ENCODE measurements at regions not wholly inside any gene's neighbourhood (a gene's known extent, or its start where the extent isn't known, plus 50 kb on each side); places are given as distances from the start of the nearest gene placed in this dataset.

- peak; percentile 48 for ATAC-seq
Measured at GRCh38 chr1:5751833-5752745, 240.1 kb downstream of the NPHP4 start.

DNA sequence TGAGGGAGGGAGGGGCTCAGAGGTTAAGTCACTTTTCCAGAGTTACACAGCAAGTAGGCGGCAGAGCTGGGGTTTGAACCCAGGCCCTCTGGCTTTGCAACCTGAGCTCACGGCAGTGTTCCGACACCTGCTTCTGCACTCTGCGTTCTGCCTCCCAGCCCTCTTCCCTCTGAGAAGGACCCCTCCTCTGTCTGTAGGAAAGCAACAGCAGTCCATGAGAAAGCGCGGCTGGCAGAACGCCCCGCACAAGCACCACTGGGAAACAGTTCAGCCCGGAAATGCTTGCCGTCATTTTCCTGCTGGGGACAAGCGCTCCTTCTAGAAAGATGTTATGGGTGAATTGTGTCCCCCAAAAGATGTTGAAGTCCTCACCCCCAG lies 241.1 kb downstream of the NPHP4 start:
- RAD21 ChIA-PET (ENCODE audit: low non-redundant PET in 1 of 2, low total read pairs in 2 of 2, uncharacterized antibody in 2 of 2, unreplicated experiment in 2 of 2), result no interaction called here
- intact Hi-C loops (cut with micrococcal nuclease), result no loop called here
- Histone ChIP-seq H3K4me3 (replicated peaks in 1 of 2; ENCODE audit: low read depth in 1 of 2, low read length in 2 of 2) (no peak overlapping the region), H3K27me3 (ENCODE audit: insufficient read depth, low read length) (no peaks in the 10 kb centered on the region), H3K9me3 (ENCODE audit: control insufficient read depth in 1 of 2, insufficient read depth in 1 of 2, low read depth in 1 of 2, low read length in 2 of 2) (no peaks in the 10 kb centered on the region), H3K4me1 (ENCODE audit: control insufficient read depth in 1 of 2, insufficient read depth in 2 of 2, low read length in 2 of 2) (no peaks in the 10 kb centered on the region), H3K9ac (ENCODE audit: low read length) (no peak overlapping the region), H3K36me3 (ENCODE audit: control insufficient read depth in 1 of 2, insufficient read depth in 2 of 2, low read length in 2 of 2) (no peaks in the 10 kb centered on the region), H3K27ac (ENCODE audit: low read depth, low read length) (no peak overlapping the region), H3K4me2 (ENCODE audit: low read length) (no peak overlapping the region), H3K79me2 (ENCODE audit: insufficient read depth, low read length) (no peaks in the 10 kb centered on the region), H4K20me1 (ENCODE audit: insufficient read depth) (no peaks in the 10 kb centered on the region), H2AFZ (ENCODE audit: low read depth, low read length, poor library complexity, severe bottlenecking) (no peak overlapping the region), H3K9me2 (ENCODE audit: insufficient read depth) (no peaks in the 10 kb centered on the region)
- CTCF ChIA-PET, result no interaction called here
- TF ChIP-seq CBX3 (IDR thresholded peaks at IDR 0.05; ENCODE audit: low read depth) (no peak), SRF (IDR thresholded peaks at IDR 0.05; ENCODE audit: low read depth) (no peak), ELF1 (IDR thresholded peaks at IDR 0.05; ENCODE audit: borderline replicate concordance, low read depth) (no peak), RAD21 (IDR thresholded peaks at IDR 0.05; ENCODE audit: low read depth) (no peak), ZFX (IDR thresholded peaks at IDR 0.05) (no peak), TCF7L2 (IDR thresholded peaks at IDR 0.05; ENCODE audit: borderline replicate concordance, extremely low read depth, insufficient read depth, insufficient read length) (no peak), EGR1 (IDR thresholded peaks at IDR 0.05; ENCODE audit: low read depth) (no peak)
- TF ChIP-seq, protein P1, sequence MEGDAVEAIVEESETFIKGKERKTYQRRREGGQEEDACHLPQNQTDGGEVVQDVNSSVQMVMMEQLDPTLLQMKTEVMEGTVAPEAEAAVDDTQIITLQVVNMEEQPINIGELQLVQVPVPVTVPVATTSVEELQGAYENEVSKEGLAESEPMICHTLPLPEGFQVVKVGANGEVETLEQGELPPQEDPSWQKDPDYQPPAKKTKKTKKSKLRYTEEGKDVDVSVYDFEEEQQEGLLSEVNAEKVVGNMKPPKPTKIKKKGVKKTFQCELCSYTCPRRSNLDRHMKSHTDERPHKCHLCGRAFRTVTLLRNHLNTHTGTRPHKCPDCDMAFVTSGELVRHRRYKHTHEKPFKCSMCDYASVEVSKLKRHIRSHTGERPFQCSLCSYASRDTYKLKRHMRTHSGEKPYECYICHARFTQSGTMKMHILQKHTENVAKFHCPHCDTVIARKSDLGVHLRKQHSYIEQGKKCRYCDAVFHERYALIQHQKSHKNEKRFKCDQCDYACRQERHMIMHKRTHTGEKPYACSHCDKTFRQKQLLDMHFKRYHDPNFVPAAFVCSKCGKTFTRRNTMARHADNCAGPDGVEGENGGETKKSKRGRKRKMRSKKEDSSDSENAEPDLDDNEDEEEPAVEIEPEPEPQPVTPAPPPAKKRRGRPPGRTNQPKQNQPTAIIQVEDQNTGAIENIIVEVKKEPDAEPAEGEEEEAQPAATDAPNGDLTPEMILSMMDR (IDR thresholded peaks at IDR 0.05 in 2 of 3, conservative IDR thresholded peaks at IDR 0.05 in 1 of 3; ENCODE audit: borderline replicate concordance in 1 of 3, insufficient read depth in 1 of 3, low read depth in 2 of 3, low read length in 2 of 3), result no peak
- TF ChIP-seq, protein P2, sequence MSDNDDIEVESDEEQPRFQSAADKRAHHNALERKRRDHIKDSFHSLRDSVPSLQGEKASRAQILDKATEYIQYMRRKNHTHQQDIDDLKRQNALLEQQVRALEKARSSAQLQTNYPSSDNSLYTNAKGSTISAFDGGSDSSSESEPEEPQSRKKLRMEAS (IDR thresholded peaks at IDR 0.05), result no peak
- ATAC-seq, result no peak
- no TSS peak for BruUV-seq (replicated peaks)
- no peak for DNase-seq (ENCODE audit: low read depth, low spot score)
- POLR2A ChIA-PET, result no interaction called here

More at GRCh38 chr1:5751833-5752745, 240.1 kb downstream of the NPHP4 start:
- Histone ChIP-seq H3K9me3 (ENCODE audit: control insufficient read depth in 1 of 2, insufficient read depth in 1 of 2, low read depth in 1 of 2, low read length in 2 of 2) (no peaks in the 10 kb centered on the region), H3K4me2 (ENCODE audit: low read length) (no peak overlapping the region), H3K27me3 (ENCODE audit: insufficient read depth, low read length) (no peaks in the 10 kb centered on the region), H3K9me2 (ENCODE audit: insufficient read depth) (no peaks in the 10 kb centered on the region), H4K20me1 (ENCODE audit: insufficient read depth) (no peaks in the 10 kb centered on the region), H2AFZ (ENCODE audit: low read depth, low read length, poor library complexity, severe bottlenecking) (no peak overlapping the region), H3K36me3 (ENCODE audit: control insufficient read depth in 1 of 2, insufficient read depth in 2 of 2, low read length in 2 of 2) (no peaks in the 10 kb centered on the region), H3K79me2 (ENCODE audit: insufficient read depth, low read length) (no peaks in the 10 kb centered on the region), H3K4me3 (replicated peaks in 1 of 2; ENCODE audit: low read depth in 1 of 2, low read length in 2 of 2) (no peak overlapping the region), H3K9ac (ENCODE audit: low read length) (no peak overlapping the region), H3K4me1 (ENCODE audit: control insufficient read depth in 1 of 2, insufficient read depth in 2 of 2, low read length in 2 of 2) (no peaks in the 10 kb centered on the region), H3K27ac (ENCODE audit: low read depth, low read length) (no peak overlapping the region)
- ChIA-PET POLR2A (no interaction called here), CTCF (interaction anchor here (1.1 kb wide), 1 partner anchor 242 kb away, joined by 4 read pairs; no protein-coding TSS in a partner anchor), RAD21 (ENCODE audit: low non-redundant PET in 1 of 2, low total read pairs in 2 of 2, uncharacterized antibody in 2 of 2, unreplicated experiment in 2 of 2) (no interaction called here)
- BruUV-seq (replicated peaks), result no TSS peak
- intact Hi-C loops (cut with micrococcal nuclease), result no loop called here
- no peak for DNase-seq (ENCODE audit: low read depth, low spot score)
- TF ChIP-seq ELF1 (IDR thresholded peaks at IDR 0.05; ENCODE audit: borderline replicate concordance, low read depth), result no peak
- TF ChIP-seq, protein P3, sequence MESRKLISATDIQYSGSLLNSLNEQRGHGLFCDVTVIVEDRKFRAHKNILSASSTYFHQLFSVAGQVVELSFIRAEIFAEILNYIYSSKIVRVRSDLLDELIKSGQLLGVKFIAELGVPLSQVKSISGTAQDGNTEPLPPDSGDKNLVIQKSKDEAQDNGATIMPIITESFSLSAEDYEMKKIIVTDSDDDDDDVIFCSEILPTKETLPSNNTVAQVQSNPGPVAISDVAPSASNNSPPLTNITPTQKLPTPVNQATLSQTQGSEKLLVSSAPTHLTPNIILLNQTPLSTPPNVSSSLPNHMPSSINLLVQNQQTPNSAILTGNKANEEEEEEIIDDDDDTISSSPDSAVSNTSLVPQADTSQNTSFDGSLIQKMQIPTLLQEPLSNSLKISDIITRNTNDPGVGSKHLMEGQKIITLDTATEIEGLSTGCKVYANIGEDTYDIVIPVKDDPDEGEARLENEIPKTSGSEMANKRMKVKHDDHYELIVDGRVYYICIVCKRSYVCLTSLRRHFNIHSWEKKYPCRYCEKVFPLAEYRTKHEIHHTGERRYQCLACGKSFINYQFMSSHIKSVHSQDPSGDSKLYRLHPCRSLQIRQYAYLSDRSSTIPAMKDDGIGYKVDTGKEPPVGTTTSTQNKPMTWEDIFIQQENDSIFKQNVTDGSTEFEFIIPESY (IDR thresholded peaks at IDR 0.05; ENCODE audit: extremely low read depth, insufficient replicate concordance, low read length), result no peak
- TF ChIP-seq RAD21 (IDR thresholded peaks at IDR 0.05; ENCODE audit: low read depth), result peak; percentile 45; the same call in 1 of the 2 replicates
- no peak for TF ChIP-seq JUND (IDR thresholded peaks at IDR 0.05)
- TF ChIP-seq TCF7L2 (IDR thresholded peaks at IDR 0.05; ENCODE audit: borderline replicate concordance, extremely low read depth, insufficient read depth, insufficient read length), result no peak

Measured in HCT116 (cell line).